ENCODE measurements at regions not wholly inside any gene's neighbourhood (a gene's known extent, or its start where the extent isn't known, plus 50 kb on each side); places are given as distances from the start of the nearest gene placed in this dataset.

- DNase-seq (ENCODE audit: low spot score) = no peak
- no peak for TF ChIP-seq CTCF (IDR thresholded peaks at IDR 0.05; ENCODE audit: unreplicated experiment)
- H3K27me3 Mint-ChIP-seq (ENCODE audit: unreplicated experiment) = peaks cover 3% of the 10 kb centered on the region
- H3K4me1 Mint-ChIP-seq (ENCODE audit: unreplicated experiment) = no peaks in the 10 kb centered on the region
- H3K9me3 Mint-ChIP-seq (ENCODE audit: unreplicated experiment) = no peaks in the 10 kb centered on the region
- H3K36me3 Mint-ChIP-seq (ENCODE audit: low read depth, unreplicated experiment) = no peaks in the 10 kb centered on the region
- H3K4me3 Mint-ChIP-seq (ENCODE audit: unreplicated experiment) = no peak overlapping the region
- H3K27ac Mint-ChIP-seq (ENCODE audit: unreplicated experiment) = no peak overlapping the region
These were observed 326.7 kb downstream of the MTX2 start for GRCh38 chr2:176595986-176596385.

- Mint-ChIP-seq H3K27me3 (ENCODE audit: unreplicated experiment) (peaks cover 3% of the 10 kb centered on the region), H3K9me3 (ENCODE audit: unreplicated experiment) (no peaks in the 10 kb centered on the region), H3K4me3 (ENCODE audit: unreplicated experiment) (no peak overlapping the region), H3K4me1 (ENCODE audit: unreplicated experiment) (no peaks in the 10 kb centered on the region), H3K36me3 (ENCODE audit: low read depth, unreplicated experiment) (no peaks in the 10 kb centered on the region), H3K27ac (ENCODE audit: unreplicated experiment) (no peak overlapping the region)
- no peak for TF ChIP-seq CTCF (IDR thresholded peaks at IDR 0.05; ENCODE audit: unreplicated experiment)
- no peak for DNase-seq (ENCODE audit: low spot score)
These were observed 328.7 kb downstream of the MTX2 start for GRCh38 chr2:176597916-176598315.

GRCh38 chr2:176598351-176598750 is 329.1 kb downstream of the MTX2 start:
- Mint-ChIP-seq H3K4me1 (ENCODE audit: unreplicated experiment) (no peaks in the 10 kb centered on the region), H3K9me3 (ENCODE audit: unreplicated experiment) (no peaks in the 10 kb centered on the region), H3K36me3 (ENCODE audit: low read depth, unreplicated experiment) (no peaks in the 10 kb centered on the region), H3K27ac (ENCODE audit: unreplicated experiment) (no peak overlapping the region), H3K27me3 (ENCODE audit: unreplicated experiment) (peaks cover 3% of the 10 kb centered on the region), H3K4me3 (ENCODE audit: unreplicated experiment) (no peak overlapping the region)
- no peak for TF ChIP-seq CTCF (IDR thresholded peaks at IDR 0.05; ENCODE audit: unreplicated experiment)
- no peak for DNase-seq (ENCODE audit: low spot score)

GRCh38 chr2:176599796-176600485 is 330.7 kb downstream of the MTX2 start:
- Mint-ChIP-seq H3K27ac (ENCODE audit: unreplicated experiment) (no peak overlapping the region), H3K4me1 (ENCODE audit: unreplicated experiment) (no peaks in the 10 kb centered on the region), H3K36me3 (ENCODE audit: low read depth, unreplicated experiment) (no peaks in the 10 kb centered on the region), H3K4me3 (ENCODE audit: unreplicated experiment) (no peak overlapping the region), H3K27me3 (ENCODE audit: unreplicated experiment) (peaks cover 2% of the 10 kb centered on the region), H3K9me3 (ENCODE audit: unreplicated experiment) (no peaks in the 10 kb centered on the region)
- no peak for DNase-seq (ENCODE audit: low spot score)
- TF ChIP-seq CTCF (IDR thresholded peaks at IDR 0.05; ENCODE audit: unreplicated experiment) = no peak

GRCh38 chr2:176601066-176601465 is 331.8 kb downstream of the MTX2 start:
- no peak for DNase-seq (ENCODE audit: low spot score)
- H3K4me1 Mint-ChIP-seq (ENCODE audit: unreplicated experiment) = no peaks in the 10 kb centered on the region
- no peak overlapping the region for H3K4me3 Mint-ChIP-seq (ENCODE audit: unreplicated experiment)
- no peaks in the 10 kb centered on the region for H3K36me3 Mint-ChIP-seq (ENCODE audit: low read depth, unreplicated experiment)
- no peaks in the 10 kb centered on the region for H3K9me3 Mint-ChIP-seq (ENCODE audit: unreplicated experiment)
- TF ChIP-seq CTCF (IDR thresholded peaks at IDR 0.05; ENCODE audit: unreplicated experiment) = no peak
- no peak overlapping the region for H3K27ac Mint-ChIP-seq (ENCODE audit: unreplicated experiment)
- no peaks in the 10 kb centered on the region for H3K27me3 Mint-ChIP-seq (ENCODE audit: unreplicated experiment)
